Parathyroid adenoma (tissue), 2 donors: ENCODE measurements at regions not wholly inside any gene's neighbourhood (a gene's known extent, or its start where the extent isn't known, plus 50 kb on each side); places are given as distances from the start of the nearest gene placed in this dataset.
"Not testable (repeated sequence)": the region's sequence is repeated elsewhere in the genome, so short reads cannot be mapped to it uniquely, and the experiment has no call there.

Experiments used
- H2AFZ ChIP-seq: fragments of 300-600 bp; sonication (generic); one replicate; pipeline ENCODE4 v1.7.0; 2017; ENCODE audit warnings: antibody characterized with exemption, mild to moderate bottlenecking
- H3K27ac ChIP-seq: fragments of 300-600 bp; sonication (generic); one replicate; pipeline ENCODE4 v1.7.0; 2017
- H3K27me3 ChIP-seq: fragments of 300-600 bp; sonication (generic); one replicate; pipeline ENCODE4 v1.7.0; 2017; ENCODE audit warnings: low read length; ENCODE audit not compliant: control insufficient read depth, insufficient read depth
- H3K36me3 ChIP-seq: fragments of 300-600 bp; sonication (generic); one replicate; pipeline ENCODE4 v1.7.0; 2017; ENCODE audit warnings: low read length; ENCODE audit not compliant: control insufficient read depth, insufficient read depth
- H3K4me1 ChIP-seq: fragments of 300-600 bp; sonication (generic); one replicate; pipeline ENCODE4 v1.7.0; 2017; ENCODE audit warnings: control low read depth
- H3K4me2 ChIP-seq: fragments of 300-600 bp; sonication (generic); one replicate; pipeline ENCODE4 v1.7.0; 2017; ENCODE audit warnings: low read length
- H3K4me3 ChIP-seq: fragments of 300-600 bp; sonication (generic); one replicate; pipeline ENCODE4 v1.7.0; 2017; ENCODE audit warnings: low read depth, low read length
- H3K79me2 ChIP-seq: fragments of 300-600 bp; sonication (generic); one replicate; pipeline ENCODE4 v1.7.0; 2017; ENCODE audit warnings: control low read depth
- H3K9ac ChIP-seq: fragments of 300-600 bp; sonication (generic); one replicate; pipeline ENCODE4 v1.7.0; 2017; ENCODE audit warnings: mild to moderate bottlenecking
- H3K9me3 ChIP-seq: fragments of 300-600 bp; sonication (generic); one replicate; pipeline ENCODE4 v1.7.0; 2017; ENCODE audit warnings: low read length; ENCODE audit not compliant: control insufficient read depth
- CTCF ChIP-seq: fragments of 300-600 bp; sonication (generic); IDR thresholded peaks from one replicate; pipeline ENCODE4 v1.7.0; 2017; ENCODE audit warnings: antibody characterized with exemption, mild to moderate bottlenecking
- donor health status: primary hyperparathyroidism.

DNA sequence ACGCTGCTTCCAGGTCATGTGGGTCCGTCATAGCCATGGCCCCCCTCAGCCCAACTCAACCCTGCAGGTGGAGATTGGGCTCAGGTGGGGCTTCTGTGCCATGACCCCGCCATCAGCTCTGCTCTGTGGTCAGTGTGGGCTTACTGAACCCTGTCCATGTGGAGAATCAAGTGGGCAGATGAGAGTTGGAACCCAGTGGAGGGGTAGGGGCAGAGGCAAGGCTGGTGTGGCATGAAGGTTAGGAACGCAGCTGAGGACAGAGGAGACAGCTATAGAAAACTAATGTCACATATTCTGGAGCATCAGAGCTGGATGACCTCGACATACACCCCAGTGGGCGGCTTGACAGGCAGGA is 355.9 kb downstream of the PTPRU start:
- no peaks in the 10 kb centered on the region for H3K79me2 ChIP-seq
- no peaks in the 10 kb centered on the region for H3K36me3 ChIP-seq
- no peak overlapping the region for H2AFZ ChIP-seq
- no peak overlapping the region for H3K4me2 ChIP-seq
- TF ChIP-seq CTCF: no peak
- H3K9ac ChIP-seq: no peak overlapping the region
- H3K9me3 ChIP-seq: no peaks in the 10 kb centered on the region
- no peaks in the 10 kb centered on the region for H3K4me1 ChIP-seq
- no peak overlapping the region for H3K4me3 ChIP-seq
- no peaks in the 10 kb centered on the region for H3K27me3 ChIP-seq
- H3K27ac ChIP-seq: no peak overlapping the region

- no peak overlapping the region for H3K4me2 ChIP-seq
- no peak overlapping the region for H2AFZ ChIP-seq
- H3K9me3 ChIP-seq: no peaks in the 10 kb centered on the region
- no peak overlapping the region for H3K9ac ChIP-seq
- no peaks in the 10 kb centered on the region for H3K36me3 ChIP-seq
- H3K27me3 ChIP-seq: no peaks in the 10 kb centered on the region
- no peaks in the 10 kb centered on the region for H3K4me1 ChIP-seq
- no peaks in the 10 kb centered on the region for H3K79me2 ChIP-seq
- TF ChIP-seq CTCF: no peak
- H3K4me3 ChIP-seq: no peak overlapping the region
- no peak overlapping the region for H3K27ac ChIP-seq
These were observed 355.4 kb downstream of the PTPRU start for GRCh38 chr1:29591601-29592260.

GRCh38 chr1:29590583-29591565 is 354.6 kb downstream of the PTPRU start:
- H3K4me2 ChIP-seq: no peak overlapping the region
- no peak overlapping the region for H3K9ac ChIP-seq
- no peaks in the 10 kb centered on the region for H3K79me2 ChIP-seq
- H3K4me1 ChIP-seq: no peaks in the 10 kb centered on the region
- no peak for TF ChIP-seq CTCF
- no peaks in the 10 kb centered on the region for H3K27me3 ChIP-seq
- no peak overlapping the region for H3K4me3 ChIP-seq
- H3K9me3 ChIP-seq: no peaks in the 10 kb centered on the region
- H2AFZ ChIP-seq: no peak overlapping the region
- H3K36me3 ChIP-seq: no peaks in the 10 kb centered on the region
- H3K27ac ChIP-seq: no peak overlapping the region

DNA sequence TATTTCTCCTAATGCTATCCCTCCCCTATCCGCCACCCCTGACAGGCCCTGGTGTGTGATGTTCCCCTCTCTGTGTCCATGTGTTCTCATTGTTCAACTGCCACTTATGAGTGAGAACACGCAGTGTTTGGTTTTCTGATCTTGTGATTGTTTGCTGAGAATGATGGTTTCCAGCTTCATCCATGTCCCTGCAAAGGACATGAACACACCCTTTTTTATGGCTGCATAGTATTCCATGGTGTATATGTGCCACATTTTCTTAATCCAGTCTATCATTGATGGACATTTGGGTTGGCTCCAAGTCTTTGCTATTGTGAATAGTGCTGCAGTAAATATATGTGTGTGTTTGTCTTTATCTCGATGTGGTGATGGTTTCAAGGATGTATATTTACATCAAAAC is 353.4 kb downstream of the PTPRU start:
- not testable (repeated sequence) for H3K36me3 ChIP-seq, H3K27me3 ChIP-seq, H3K9ac ChIP-seq, H3K27ac ChIP-seq, H3K9me3 ChIP-seq, H3K4me1 ChIP-seq, H3K4me2 ChIP-seq, H3K79me2 ChIP-seq, H2AFZ ChIP-seq, H3K4me3 ChIP-seq

DNA sequence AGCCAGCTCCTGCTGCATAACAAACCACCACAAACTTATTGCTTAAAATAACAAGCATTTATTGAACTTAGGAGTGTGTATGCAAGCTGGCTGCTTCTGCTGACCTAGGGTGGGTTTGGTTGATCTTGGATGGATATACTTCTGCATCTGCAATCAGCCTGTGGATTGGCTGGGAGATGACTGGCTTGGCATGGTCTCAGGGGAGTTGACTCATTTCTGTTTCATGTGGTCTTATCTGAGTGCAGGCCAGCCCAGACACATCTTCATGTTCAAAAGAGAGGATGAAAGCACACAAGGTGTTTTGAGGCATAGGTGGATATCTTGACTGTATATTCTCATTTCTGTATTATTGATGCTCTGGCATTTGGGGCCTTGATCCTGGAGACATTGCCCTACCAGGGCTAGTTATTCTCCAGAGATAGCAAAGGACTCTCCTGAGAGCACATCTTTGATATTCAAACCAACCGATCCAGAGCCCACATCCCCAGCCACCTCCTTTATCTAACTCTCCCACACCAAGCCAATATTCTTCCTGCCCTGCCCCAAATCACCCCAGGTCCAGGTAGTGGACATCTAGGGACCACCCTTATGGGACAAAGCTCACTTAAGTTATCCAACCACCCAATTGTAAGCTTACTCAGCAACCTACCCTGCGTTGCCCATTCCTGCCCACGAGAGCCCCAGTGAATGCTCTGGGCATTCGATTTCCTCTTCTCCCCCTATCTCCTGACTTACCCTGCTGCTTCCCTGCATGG is 350.8 kb downstream of the PTPRU start:
- H3K4me1 ChIP-seq: no peaks in the 10 kb centered on the region
- no peaks in the 10 kb centered on the region for H3K79me2 ChIP-seq
- H3K36me3 ChIP-seq: no peaks in the 10 kb centered on the region
- H3K4me2 ChIP-seq: no peak overlapping the region
- no peaks in the 10 kb centered on the region for H3K27me3 ChIP-seq
- H2AFZ ChIP-seq: no peak overlapping the region
- no peak overlapping the region for H3K4me3 ChIP-seq
- TF ChIP-seq CTCF: no peak
- no peak overlapping the region for H3K9ac ChIP-seq
- no peak overlapping the region for H3K27ac ChIP-seq
- no peaks in the 10 kb centered on the region for H3K9me3 ChIP-seq
